B cell (primary cell): ENCODE measurements at regions not wholly inside any gene's neighbourhood (a gene's known extent, or its start where the extent isn't known, plus 50 kb on each side); places are given as distances from the start of the nearest gene placed in this dataset.

Experiments used
- ATAC-seq: fragments of 200-7000 bp; cut with Tn5 transposase; one replicate; pipeline ENCODE4 v1.10.0; 2021; ENCODE audit warnings: low read depth, mild to moderate bottlenecking, moderate number of reproducible peaks, moderate library complexity
- CTCF ChIA-PET: fragments of 350-600 bp; sonication (Branson Sonifier 250); formaldehyde crosslinking; loops from one replicate; lab custom pipeline; 2021; ENCODE audit warnings: antibody characterized with exemption, inconsistent platforms; lab: Charles Lee
- POLR2A ChIA-PET: fragments of 350-600 bp; sonication (Branson Sonifier 250); formaldehyde crosslinking; loops from one replicate; lab custom pipeline; 2021; ENCODE audit warnings: antibody characterized with exemption; lab: Charles Lee
- DNase-seq: peaks from one replicate; pipeline ENCODE4 v3.0.0; 2013
- H2AFZ ChIP-seq: 2 replicates; pipeline ENCODE4 v1.6.1; 2012; ENCODE audit warnings: mild to moderate bottlenecking, low read depth, low read length; ENCODE audit not compliant: insufficient read depth, poor library complexity, severe bottlenecking
- H3K27ac ChIP-seq, 2 donors: 1 replicate in 1 of 2; 2 replicates in 1 of 2; pipeline ENCODE4 v1.5.1; 2012 to 2013; ENCODE audit warnings: low read length in 2 of 2, mild to moderate bottlenecking in 2 of 2, moderate library complexity in 1 of 2
- H3K27me3 ChIP-seq, 4 experiments: fragments of 200-600 bp in 1 of 4; sonication (generic) in 1 of 4; replicated peaks in 1 of 4; 1 replicate in 2 of 4; 2 replicates in 2 of 4; pipeline versions ENCODE4 v1.6.1 to v1.7.0; 2013 to 2016; ENCODE audit warnings: low read length in 3 of 4, mild to moderate bottlenecking in 2 of 4, mixed read lengths in 1 of 4, moderate library complexity in 1 of 4; ENCODE audit not compliant: insufficient read depth in 4 of 4, control insufficient read depth in 3 of 4; ENCODE audit errors: control extremely low read depth in 1 of 4
- H3K36me3 ChIP-seq, 2 experiments: replicated peaks in 1 of 2; 1 replicate in 1 of 2; 2 replicates in 1 of 2; pipeline versions ENCODE4 v1.6.1 to v1.7.1; 2013; ENCODE audit warnings: low read length in 1 of 2; ENCODE audit not compliant: insufficient read depth in 2 of 2, control insufficient read depth in 1 of 2; ENCODE audit errors: control extremely low read depth in 1 of 2, extremely low read depth in 1 of 2
- H3K4me1 ChIP-seq, 2 donors: fragments of 200-600 bp in 1 of 2; sonication (generic) in 1 of 2; 1 replicate in 1 of 2; 2 replicates in 1 of 2; pipeline versions ENCODE4 v1.5.1 to v1.6.1; 2013 to 2017; ENCODE audit warnings: low read length in 2 of 2; ENCODE audit not compliant: control insufficient read depth in 2 of 2, insufficient read depth in 2 of 2
- H3K4me2 ChIP-seq: replicated peaks from 2 replicates; pipeline ENCODE3; 2012; ENCODE audit warnings: mild to moderate bottlenecking, low read depth, low read length; ENCODE audit not compliant: poor library complexity, severe bottlenecking
- H3K4me3 ChIP-seq, 5 experiments: fragments of 200-600 bp in 1 of 5; sonication (generic) in 1 of 5; 1 replicate in 3 of 5; 2 replicates in 2 of 5; pipeline versions ENCODE4 v1.5.1 to v1.7.0; 2011 to 2016; ENCODE audit warnings: low read length in 4 of 5, mild to moderate bottlenecking in 4 of 5, low read depth in 2 of 5, control low read depth in 1 of 5, moderate library complexity in 1 of 5; ENCODE audit not compliant: insufficient read depth in 1 of 5; ENCODE audit errors: control extremely low read depth in 1 of 5, extremely low read depth in 1 of 5
- H3K79me2 ChIP-seq: fragments of 200-600 bp; sonication (generic); one replicate; pipeline ENCODE4 v1.6.0; 2016; ENCODE audit warnings: low read length; ENCODE audit not compliant: control insufficient read depth, insufficient read depth
- H3K9ac ChIP-seq: fragments of 200-600 bp; sonication (generic); 2 replicates; pipeline ENCODE4 v1.6.1; 2017; ENCODE audit warnings: mild to moderate bottlenecking, low read length, moderate library complexity
- H3K9me3 ChIP-seq, 3 donors: one replicate each; pipeline versions ENCODE4 v1.6.1 to v1.7.1; 2013; ENCODE audit warnings: low read length in 2 of 3; ENCODE audit not compliant: control insufficient read depth in 2 of 3, insufficient read depth in 1 of 3; ENCODE audit errors: control extremely low read depth in 1 of 3
- H4K20me1 ChIP-seq: 2 replicates; pipeline ENCODE4 v1.6.0; 2012; ENCODE audit warnings: mild to moderate bottlenecking, low read length; ENCODE audit not compliant: insufficient read depth, control insufficient read depth, poor library complexity, severe bottlenecking
- H3K27ac Mint-ChIP-seq: one replicate; pipeline ENCODE4 v1.8.0; 2021; ENCODE audit warnings: mixed read lengths
- H3K27me3 Mint-ChIP-seq: one replicate; pipeline ENCODE4 v1.8.0; 2021; ENCODE audit warnings: mixed read lengths
- H3K4me1 Mint-ChIP-seq: one replicate; pipeline ENCODE4 v1.8.0; 2021; ENCODE audit warnings: mixed read lengths
- H3K4me3 Mint-ChIP-seq: one replicate; pipeline ENCODE4 v1.8.0; 2021; ENCODE audit warnings: mixed read lengths
- H3K9me3 Mint-ChIP-seq: one replicate; pipeline ENCODE4 v1.8.0; 2022; ENCODE audit warnings: mixed read lengths; ENCODE audit not compliant: insufficient read depth
- CTCF ChIP-seq: fragments of 200-600 bp; IDR thresholded peaks from one replicate; pipeline ENCODE4 v1.8.0; 2022; ENCODE audit warnings: antibody characterized with exemption, mild to moderate bottlenecking
- EZH2 ChIP-seq: IDR thresholded peaks from 2 replicates; pipeline ENCODE4 v1.6.1; 2012; ENCODE audit warnings: borderline replicate concordance, low read depth, mild to moderate bottlenecking, moderate library complexity, low read length; ENCODE audit not compliant: insufficient read depth, poor library complexity, severe bottlenecking
- WGBS: methylation state at CpG from one replicate; pipeline ENCODE4 v1.1.5; 2013; ENCODE audit warnings: missing lambda C conversion rate; ENCODE audit not compliant: insufficient coverage; 5-methylcytosine and 5-hydroxymethylcytosine counted together
- intact Hi-C: fragments of 100-400 bp; cut with micrococcal nuclease; formaldehyde crosslinking; loops from one replicate; pipeline ENCODE4 v1.10.0; 2022

DNA sequence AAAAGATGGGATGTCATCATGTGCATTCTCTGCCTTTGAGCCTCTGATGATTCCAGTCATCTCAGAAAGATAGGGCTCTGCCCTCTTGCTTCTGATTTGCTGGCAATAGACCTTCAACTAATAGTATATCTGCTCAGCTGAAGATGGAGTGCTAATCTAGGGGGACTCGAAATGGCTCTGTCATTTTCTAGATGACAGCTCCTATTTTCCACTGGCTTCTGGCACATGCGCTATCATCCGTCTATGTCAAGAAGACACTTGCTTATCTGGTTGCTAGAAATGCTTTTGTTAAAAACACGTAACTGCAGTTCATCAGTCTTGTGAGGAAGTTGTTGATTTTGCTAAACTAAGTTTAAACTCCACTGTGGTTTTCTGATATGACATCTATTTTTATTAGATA lies 265.5 kb upstream of the ZNF608 start:
- H3K4me1 ChIP-seq: peaks cover 21 to 28% of the 10 kb centered on the region in 2 donors
- peak overlapping the region; percentile 41 for H3K4me2 ChIP-seq
- Mint-ChIP-seq H3K9me3 (no peaks in the 10 kb centered on the region), H3K27me3 (no peaks in the 10 kb centered on the region), H3K27ac (no peak overlapping the region), H3K4me3 (peak overlapping the region; percentile 27), H3K4me1 (peaks cover 34% of the 10 kb centered on the region)
- TF ChIP-seq EZH2 (no peak), CTCF (no peak)
- H3K9me3 ChIP-seq: no peaks in the 10 kb centered on the region
- no peak overlapping the region for H3K9ac ChIP-seq
- WGBS: no CpG with 5 or more reads among the region's 4 CpGs
- DNase-seq: peak; percentile 34
- intact Hi-C loops: no loop called here
- ChIA-PET POLR2A (no interaction called here), CTCF (no interaction called here)
- H3K27ac ChIP-seq: no peak overlapping the region
- no peaks in the 10 kb centered on the region for H3K27me3 ChIP-seq
- H4K20me1 ChIP-seq: no peaks in the 10 kb centered on the region
- peak; percentile 51 for ATAC-seq
- no peaks in the 10 kb centered on the region for H3K79me2 ChIP-seq
- H2AFZ ChIP-seq: peak overlapping the region; percentile 47
- H3K4me3 ChIP-seq: no peak overlapping the region
- H3K36me3 ChIP-seq: no peaks in the 10 kb centered on the region

DNA sequence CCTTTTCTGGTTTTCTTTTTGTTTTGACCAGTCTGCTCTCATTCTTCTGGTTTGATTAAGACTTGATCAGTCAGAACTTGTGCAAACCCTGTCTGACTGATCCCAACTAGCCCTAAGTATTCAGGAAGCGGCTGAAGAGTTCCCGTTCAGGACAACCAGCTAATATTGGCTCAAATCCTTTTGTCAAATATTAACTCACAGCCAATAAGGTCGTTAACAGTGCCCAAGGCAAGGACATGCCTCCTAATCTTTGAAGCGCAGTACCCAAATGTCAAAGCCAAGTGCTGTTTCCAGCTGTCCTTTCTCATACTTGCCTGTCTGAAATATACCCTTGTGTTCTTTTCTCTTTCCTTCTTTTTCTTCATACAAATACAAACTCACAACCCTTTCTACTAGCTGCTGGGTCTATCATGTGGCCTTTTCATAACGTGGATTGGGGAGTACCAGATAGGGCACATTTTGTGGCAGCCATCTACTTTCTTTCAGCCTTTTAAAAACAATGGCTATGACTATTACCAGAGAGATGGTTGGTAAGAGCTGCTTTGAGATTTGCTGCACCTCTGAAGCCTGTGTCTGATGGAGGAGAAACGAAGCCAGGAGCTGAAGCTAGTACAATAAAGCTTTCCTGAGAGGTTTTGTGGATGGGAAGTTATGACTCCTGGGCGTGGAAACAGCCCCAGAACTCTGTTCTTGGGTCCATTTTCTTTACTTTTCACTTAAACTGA lies 266.4 kb upstream of the ZNF608 start:
- Histone ChIP-seq H3K9ac (no peak overlapping the region), H3K4me2 (peak overlapping the region; percentile 41), H3K27me3 (peaks cover 0 to 4% (median 0%) of the 10 kb centered on the region in 4 experiments), H3K36me3 (no peaks in the 10 kb centered on the region), H3K4me3 (no peak overlapping the region), H2AFZ (no peak overlapping the region), H4K20me1 (no peaks in the 10 kb centered on the region), H3K4me1 (peaks cover 18 to 23% of the 10 kb centered on the region in 2 donors), H3K27ac (no peak overlapping the region), H3K9me3 (no peaks in the 10 kb centered on the region), H3K79me2 (no peaks in the 10 kb centered on the region)
- no peaks in the 10 kb centered on the region for H3K9me3 Mint-ChIP-seq
- ATAC-seq (no peak), DNase-seq (no peak)
- no peaks in the 10 kb centered on the region for H3K27me3 Mint-ChIP-seq
- 96% methylated on average over 4 of the region's 7 CpGs for WGBS
- H3K27ac Mint-ChIP-seq: no peak overlapping the region
- ChIA-PET CTCF (no interaction called here), POLR2A (no interaction called here)
- intact Hi-C loops: no loop called here
- TF ChIP-seq EZH2 (no peak), CTCF (no peak)
- peaks cover 29% of the 10 kb centered on the region for H3K4me1 Mint-ChIP-seq
- H3K4me3 Mint-ChIP-seq: peak overlapping the region; percentile 32
